ENCODE measurements at regions not wholly inside any gene's neighbourhood (a gene's known extent, or its start where the extent isn't known, plus 50 kb on each side); places are given as distances from the start of the nearest gene placed in this dataset.
"Not testable (repeated sequence)": the region's sequence is repeated elsewhere in the genome, so short reads cannot be mapped to it uniquely, and the experiment has no call there.

GRCh38 chr22:26806445-26807175 lies 149.2 kb downstream of the MIAT start:
- DNase-seq (ENCODE audit: low read depth), result no peak

- DNase-seq (ENCODE audit: low read depth), result no peak
Measured at GRCh38 chr22:26811647-26811992, 154.2 kb downstream of the MIAT start.

- DNase-seq (ENCODE audit: low read depth), result no peak
Measured at GRCh38 chr22:26812731-26813130, 155.3 kb downstream of the MIAT start.

- DNase-seq (ENCODE audit: low read depth), result no peak
Measured at GRCh38 chr22:26816726-26817125, 159.3 kb downstream of the MIAT start.

- DNase-seq (ENCODE audit: low read depth), result no peak
Measured at GRCh38 chr22:26817926-26818325, 160.5 kb downstream of the MIAT start.

- DNase-seq (ENCODE audit: low read depth), result no peak
Measured at GRCh38 chr22:26821854-26822253, 164.5 kb downstream of the MIAT start.

GRCh38 chr22:26822313-26822712 lies 164.9 kb downstream of the MIAT start:
- DNase-seq (ENCODE audit: low read depth), result no peak

- DNase-seq (ENCODE audit: low read depth), result no peak
Measured at GRCh38 chr22:26823966-26824365, 166.6 kb downstream of the MIAT start.

- DNase-seq (ENCODE audit: low read depth), result no peak
Measured at GRCh38 chr22:26825960-26826935, 168.9 kb downstream of the MIAT start.

GRCh38 chr22:26827611-26828010 lies 170.2 kb downstream of the MIAT start:
- no peak for DNase-seq (ENCODE audit: low read depth)

GRCh38 chr22:26828311-26828710 lies 170.9 kb downstream of the MIAT start:
- no peak for DNase-seq (ENCODE audit: low read depth)

- DNase-seq (ENCODE audit: low read depth), result no peak
Measured at GRCh38 chr22:26830837-26831236, 173.4 kb downstream of the MIAT start.

GRCh38 chr22:26835023-26835422 lies 177.6 kb downstream of the MIAT start:
- DNase-seq (ENCODE audit: low read depth), result no peak

- DNase-seq (ENCODE audit: low read depth), result peak; percentile 7
Measured at GRCh38 chr22:26835929-26836528, 178.6 kb downstream of the MIAT start.

- no peak for DNase-seq (ENCODE audit: low read depth)
Measured at GRCh38 chr22:26837784-26838470, 180.5 kb downstream of the MIAT start.

- no peak for DNase-seq (ENCODE audit: low read depth)
Measured at GRCh38 chr22:26838471-26838825, 181.1 kb downstream of the MIAT start.

- no peak for DNase-seq (ENCODE audit: low read depth)
Measured at GRCh38 chr22:26839216-26839615, 181.8 kb downstream of the MIAT start.

- not testable (repeated sequence) for DNase-seq (ENCODE audit: low read depth)
Measured at GRCh38 chr22:26840770-26841169, 183.4 kb downstream of the MIAT start.

GRCh38 chr22:26842103-26842502 lies 184.7 kb downstream of the MIAT start:
- DNase-seq (ENCODE audit: low read depth), result no peak

- no peak for DNase-seq (ENCODE audit: low read depth)
Measured at GRCh38 chr22:26845021-26845743, 187.8 kb downstream of the MIAT start.

- DNase-seq (ENCODE audit: low read depth), result no peak
Measured at GRCh38 chr22:26846076-26846475, 188.7 kb downstream of the MIAT start.

GRCh38 chr22:26846645-26847044 lies 189.3 kb downstream of the MIAT start:
- no peak for DNase-seq (ENCODE audit: low read depth)

All from activated gamma-delta T cell treated with anti-CD3 and anti-CD28 coated beads, Interleukin-2, amount 50 U/mL, for 16 hours (primary cell).